Sigmoid colon (tissue), 4 donors: ENCODE measurements at regions not wholly inside any gene's neighbourhood (a gene's known extent, or its start where the extent isn't known, plus 50 kb on each side); places are given as distances from the start of the nearest gene placed in this dataset.

ENCODE experiments used
- CTCF ChIP-seq, 4 experiments: fragments of 450-650 bp in 3 of 4; fragments of 200-600 bp in 1 of 4; IDR thresholded peaks; one replicate each; pipeline ENCODE4 v1.5.1; 2016 to 2019; ENCODE audit warnings: antibody characterized with exemption in 4 of 4, mild to moderate bottlenecking in 3 of 4, moderate library complexity in 2 of 4
- POLR2AphosphoS5 ChIP-seq, 4 donors: sonication (generic); formaldehyde crosslinking; IDR thresholded peaks; one replicate each; pipeline ENCODE4 v1.6.1; 2017; ENCODE audit warnings: antibody characterized with exemption in 4 of 4

DNA sequence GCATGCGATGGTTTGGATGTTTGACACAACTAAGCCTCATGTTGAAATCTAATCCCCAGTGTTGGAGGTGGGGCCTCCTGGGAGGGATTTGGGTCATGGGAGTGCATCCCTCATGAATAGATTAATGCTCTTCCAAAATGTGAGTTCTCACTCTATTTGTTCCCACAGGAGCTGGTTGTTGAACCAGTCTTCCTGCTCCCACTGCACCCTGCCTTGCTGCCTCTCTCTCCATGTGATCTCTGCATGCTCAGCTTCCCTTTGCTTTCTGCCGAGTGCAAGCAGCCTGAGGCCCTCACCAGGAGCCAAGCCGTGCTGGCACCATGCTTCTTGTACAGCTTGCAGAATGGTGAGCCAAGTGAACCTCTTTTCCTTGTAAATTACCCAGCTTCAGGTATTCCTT lies 206.8 kb downstream of the VAPA start:
- no peak for TF ChIP-seq POLR2AphosphoS5 (IDR thresholded peaks at IDR 0.05)
- TF ChIP-seq CTCF (IDR thresholded peaks at IDR 0.05): no peak
